ENCODE measurements at regions not wholly inside any gene's neighbourhood (a gene's known extent, or its start where the extent isn't known, plus 50 kb on each side); places are given as distances from the start of the nearest gene placed in this dataset.

GRCh38 chr21:27315373-27315772 is 348.5 kb upstream of the ADAMTS5 start:
- Histone ChIP-seq H3K4me2 (replicated peaks; ENCODE audit: low read depth, low read length, poor library complexity, severe bottlenecking) (no peak overlapping the region), H3K27ac (ENCODE audit: low read length in 2 of 2) (no peak overlapping the region), H3K9me3 (ENCODE audit: control extremely low read depth in 1 of 3, control insufficient read depth in 2 of 3, insufficient read depth in 1 of 3, low read length in 2 of 3) (peaks cover 0 to 12% (median 0%) of the 10 kb centered on the region in 3 donors), H2AFZ (ENCODE audit: insufficient read depth, low read depth, low read length, poor library complexity, severe bottlenecking) (no peak overlapping the region), H3K4me3 (ENCODE audit: control extremely low read depth in 1 of 5, extremely low read depth in 1 of 5, insufficient read depth in 1 of 5, low read depth in 2 of 5, low read length in 4 of 5) (no peak overlapping the region), H3K9ac (ENCODE audit: low read length) (no peak overlapping the region), H3K4me1 (ENCODE audit: control insufficient read depth in 2 of 2, insufficient read depth in 2 of 2, low read length in 2 of 2) (no peaks in the 10 kb centered on the region), H3K27me3 (replicated peaks in 1 of 4; ENCODE audit: control extremely low read depth in 1 of 4, control insufficient read depth in 3 of 4, insufficient read depth in 4 of 4, low read length in 3 of 4) (no peaks in the 10 kb centered on the region), H3K79me2 (ENCODE audit: control insufficient read depth, insufficient read depth, low read length) (no peaks in the 10 kb centered on the region), H4K20me1 (ENCODE audit: control insufficient read depth, insufficient read depth, low read length, poor library complexity, severe bottlenecking) (no peaks in the 10 kb centered on the region), H3K36me3 (replicated peaks in 1 of 2; ENCODE audit: control extremely low read depth in 1 of 2, control insufficient read depth in 1 of 2, extremely low read depth in 1 of 2, insufficient read depth in 2 of 2, low read length in 1 of 2) (no peaks in the 10 kb centered on the region)
- DNase-seq (no peak), ATAC-seq (ENCODE audit: low read depth) (no peak)
- WGBS (ENCODE audit: insufficient coverage): no CpG with 5 or more reads among the region's 2 CpGs
- TF ChIP-seq EZH2 (IDR thresholded peaks at IDR 0.05; ENCODE audit: borderline replicate concordance, insufficient read depth, low read depth, low read length, poor library complexity, severe bottlenecking) (no peak), CTCF (IDR thresholded peaks at IDR 0.05) (no peak)
- H3K4me3 Mint-ChIP-seq: no peak overlapping the region
- POLR2A ChIA-PET: no interaction called here
- peaks cover 4% of the 10 kb centered on the region for H3K9me3 Mint-ChIP-seq (ENCODE audit: insufficient read depth)
- H3K27ac Mint-ChIP-seq: no peak overlapping the region
- intact Hi-C loops (cut with micrococcal nuclease): no loop called here
- CTCF ChIA-PET: no interaction called here
- no peaks in the 10 kb centered on the region for H3K27me3 Mint-ChIP-seq
- H3K4me1 Mint-ChIP-seq: no peaks in the 10 kb centered on the region

GRCh38 chr21:27314131-27314530 is 347.2 kb upstream of the ADAMTS5 start:
- Mint-ChIP-seq H3K4me3 (no peak overlapping the region), H3K9me3 (ENCODE audit: insufficient read depth) (peaks cover 4% of the 10 kb centered on the region), H3K27me3 (no peaks in the 10 kb centered on the region), H3K4me1 (no peaks in the 10 kb centered on the region), H3K27ac (no peak overlapping the region)
- Histone ChIP-seq H3K4me3 (ENCODE audit: control extremely low read depth in 1 of 5, extremely low read depth in 1 of 5, insufficient read depth in 1 of 5, low read depth in 2 of 5, low read length in 4 of 5) (no peak overlapping the region), H3K9me3 (ENCODE audit: control extremely low read depth in 1 of 3, control insufficient read depth in 2 of 3, insufficient read depth in 1 of 3, low read length in 2 of 3) (peaks cover 0 to 12% (median 0%) of the 10 kb centered on the region in 3 donors), H3K9ac (ENCODE audit: low read length) (no peak overlapping the region), H4K20me1 (ENCODE audit: control insufficient read depth, insufficient read depth, low read length, poor library complexity, severe bottlenecking) (no peaks in the 10 kb centered on the region), H3K4me1 (ENCODE audit: control insufficient read depth in 2 of 2, insufficient read depth in 2 of 2, low read length in 2 of 2) (no peaks in the 10 kb centered on the region), H3K4me2 (replicated peaks; ENCODE audit: low read depth, low read length, poor library complexity, severe bottlenecking) (no peak overlapping the region), H2AFZ (ENCODE audit: insufficient read depth, low read depth, low read length, poor library complexity, severe bottlenecking) (no peak overlapping the region), H3K27me3 (replicated peaks in 1 of 4; ENCODE audit: control extremely low read depth in 1 of 4, control insufficient read depth in 3 of 4, insufficient read depth in 4 of 4, low read length in 3 of 4) (no peaks in the 10 kb centered on the region), H3K36me3 (replicated peaks in 1 of 2; ENCODE audit: control extremely low read depth in 1 of 2, control insufficient read depth in 1 of 2, extremely low read depth in 1 of 2, insufficient read depth in 2 of 2, low read length in 1 of 2) (no peaks in the 10 kb centered on the region), H3K79me2 (ENCODE audit: control insufficient read depth, insufficient read depth, low read length) (no peaks in the 10 kb centered on the region), H3K27ac (ENCODE audit: low read length in 2 of 2) (no peak overlapping the region)
- no CpG with 5 or more reads among the region's 1 CpG for WGBS (ENCODE audit: insufficient coverage)
- intact Hi-C loops (cut with micrococcal nuclease): no loop called here
- ChIA-PET POLR2A (no interaction called here), CTCF (no interaction called here)
- no peak for DNase-seq
- ATAC-seq (ENCODE audit: low read depth): no peak
- no peak for TF ChIP-seq CTCF (IDR thresholded peaks at IDR 0.05)
